BE2C (cell line): ENCODE measurements at regions not wholly inside any gene's neighbourhood (a gene's known extent, or its start where the extent isn't known, plus 50 kb on each side); places are given as distances from the start of the nearest gene placed in this dataset.

Source experiments
- DNase-seq: peaks from one replicate; pipeline ENCODE4 v3.0.0-alpha.2; 2020
- H3K27me3 ChIP-seq: fragments of 250-450 bp; sonication (Bioruptor Pico); 2 replicates; pipeline ENCODE4 v1.5.1; 2020; ENCODE audit warnings: mild to moderate bottlenecking
- H3K36me3 ChIP-seq: fragments of 250-450 bp; sonication (Bioruptor Pico); 2 replicates; pipeline ENCODE4 v1.5.1; 2020; ENCODE audit warnings: mild to moderate bottlenecking
- H3K4me1 ChIP-seq: fragments of 250-450 bp; sonication (Bioruptor Pico); 2 replicates; pipeline ENCODE4 v1.5.1; 2020
- H3K4me3 ChIP-seq: 2 replicates; pipeline ENCODE4 v1.5.1; 2011; ENCODE audit warnings: low read depth, low read length
- H3K9me3 ChIP-seq: fragments of 250-450 bp; sonication (Bioruptor Pico); 2 replicates; pipeline ENCODE4 v1.5.1; 2020
- TF ChIP-seq, protein P1 (sequence below): IDR thresholded peaks from 2 replicates; pipeline ENCODE4 v1.5.1; 2012; ENCODE audit warnings: mild to moderate bottlenecking, low read depth, low read length

DNA sequence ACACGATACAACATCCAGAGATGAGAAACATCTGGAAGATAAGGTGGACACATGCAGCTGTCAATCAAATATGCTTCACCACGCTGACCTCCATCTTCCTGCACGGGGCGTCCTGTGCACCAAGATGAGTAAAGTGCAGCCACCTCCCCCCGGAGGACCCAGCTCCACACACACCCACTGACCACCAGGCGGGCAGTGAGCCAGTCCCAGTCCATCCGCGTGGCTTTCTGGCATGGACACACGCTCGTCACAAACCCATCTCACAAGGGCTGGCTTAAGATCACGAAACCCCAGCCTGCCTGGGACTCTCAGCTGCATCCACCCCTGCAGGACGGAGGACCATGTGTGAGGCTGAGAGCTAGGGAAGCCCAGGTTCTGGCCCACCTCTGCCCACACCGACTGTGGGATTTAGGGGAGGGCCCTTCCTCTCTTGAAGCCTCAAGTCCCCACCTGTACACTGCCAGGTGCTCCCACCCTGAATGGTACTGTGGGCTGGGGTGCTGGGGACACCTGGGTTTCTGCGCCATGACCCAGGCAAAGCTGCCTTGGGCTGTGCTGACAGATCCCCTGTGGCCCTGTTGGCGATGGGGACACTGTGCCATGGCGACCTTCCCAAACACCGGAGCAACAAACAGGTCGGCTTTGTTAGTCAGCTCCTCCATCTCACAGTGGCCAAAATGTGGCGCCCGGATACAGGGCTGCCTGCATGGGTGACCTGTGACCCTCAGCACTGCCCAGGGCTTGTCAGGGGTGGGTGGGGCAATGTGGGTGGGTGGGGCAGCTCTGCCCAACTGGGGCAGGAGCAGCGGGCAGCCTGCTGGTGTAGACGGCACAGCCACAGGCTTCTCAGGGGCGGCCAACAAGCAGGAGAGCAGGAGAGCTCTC, 629.0 kb downstream of the TBC1D22A start:
- TF ChIP-seq, protein P1, sequence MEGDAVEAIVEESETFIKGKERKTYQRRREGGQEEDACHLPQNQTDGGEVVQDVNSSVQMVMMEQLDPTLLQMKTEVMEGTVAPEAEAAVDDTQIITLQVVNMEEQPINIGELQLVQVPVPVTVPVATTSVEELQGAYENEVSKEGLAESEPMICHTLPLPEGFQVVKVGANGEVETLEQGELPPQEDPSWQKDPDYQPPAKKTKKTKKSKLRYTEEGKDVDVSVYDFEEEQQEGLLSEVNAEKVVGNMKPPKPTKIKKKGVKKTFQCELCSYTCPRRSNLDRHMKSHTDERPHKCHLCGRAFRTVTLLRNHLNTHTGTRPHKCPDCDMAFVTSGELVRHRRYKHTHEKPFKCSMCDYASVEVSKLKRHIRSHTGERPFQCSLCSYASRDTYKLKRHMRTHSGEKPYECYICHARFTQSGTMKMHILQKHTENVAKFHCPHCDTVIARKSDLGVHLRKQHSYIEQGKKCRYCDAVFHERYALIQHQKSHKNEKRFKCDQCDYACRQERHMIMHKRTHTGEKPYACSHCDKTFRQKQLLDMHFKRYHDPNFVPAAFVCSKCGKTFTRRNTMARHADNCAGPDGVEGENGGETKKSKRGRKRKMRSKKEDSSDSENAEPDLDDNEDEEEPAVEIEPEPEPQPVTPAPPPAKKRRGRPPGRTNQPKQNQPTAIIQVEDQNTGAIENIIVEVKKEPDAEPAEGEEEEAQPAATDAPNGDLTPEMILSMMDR, result no peak
- Histone ChIP-seq H3K4me1 (no peaks in the 10 kb centered on the region), H3K27me3 (no peaks in the 10 kb centered on the region), H3K36me3 (no peaks in the 10 kb centered on the region), H3K9me3 (no peaks in the 10 kb centered on the region; the same call in 1 of the 2 replicates), H3K4me3 (no peak overlapping the region)
- no peak for DNase-seq

DNA sequence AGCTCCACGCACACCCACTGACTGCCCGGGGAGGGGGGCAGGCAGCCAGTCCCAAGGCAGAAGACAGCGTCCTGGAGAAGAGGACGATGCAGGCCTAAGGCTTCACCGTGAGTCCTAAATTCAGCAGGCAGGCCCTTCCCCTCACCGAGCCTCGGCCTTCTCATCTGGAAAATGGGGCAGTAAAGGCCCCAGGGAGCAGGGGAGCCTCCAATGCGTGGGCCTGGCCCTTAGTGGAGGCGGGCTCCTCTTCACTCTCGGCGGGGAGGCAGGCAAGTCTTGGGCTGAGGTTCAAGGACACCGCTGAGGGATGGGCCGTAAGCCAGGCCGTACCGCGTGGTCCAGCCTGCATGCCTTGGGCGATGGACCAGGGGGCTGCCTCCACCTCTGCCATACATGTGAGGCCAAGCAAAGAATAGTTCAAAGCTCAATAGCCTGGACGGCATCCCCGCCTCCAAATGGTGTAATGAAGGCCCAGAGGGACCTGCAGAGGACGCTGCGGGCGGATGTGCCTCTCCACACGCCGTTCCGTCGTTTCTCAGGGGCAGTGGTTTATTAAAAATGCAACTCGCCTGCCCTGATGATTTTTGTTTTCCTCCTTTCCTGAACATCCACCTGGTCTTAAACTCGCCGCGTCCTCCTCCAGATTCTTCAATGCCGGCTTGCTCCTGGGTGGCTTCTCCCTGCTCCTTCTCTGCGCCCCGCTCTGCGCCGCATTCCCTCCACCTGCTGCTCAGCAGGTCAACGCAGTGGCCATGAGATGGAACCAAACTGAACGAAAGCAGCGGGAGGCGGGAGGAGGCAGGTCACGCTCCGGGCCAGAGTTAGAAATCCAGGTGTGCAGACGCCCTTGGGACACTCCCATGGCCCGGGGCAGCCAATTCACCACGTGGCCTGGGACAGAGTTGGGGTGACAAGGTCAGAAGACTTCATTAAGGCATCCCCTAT, 627.8 kb downstream of the TBC1D22A start:
- TF ChIP-seq, protein P1, result no peak
- no peaks in the 10 kb centered on the region; the same call in 1 of the 2 replicates for H3K9me3 ChIP-seq
- no peaks in the 10 kb centered on the region for H3K27me3 ChIP-seq
- no peaks in the 10 kb centered on the region for H3K4me1 ChIP-seq
- no peak for DNase-seq
- H3K4me3 ChIP-seq, result no peak overlapping the region
- H3K36me3 ChIP-seq, result no peaks in the 10 kb centered on the region

DNA sequence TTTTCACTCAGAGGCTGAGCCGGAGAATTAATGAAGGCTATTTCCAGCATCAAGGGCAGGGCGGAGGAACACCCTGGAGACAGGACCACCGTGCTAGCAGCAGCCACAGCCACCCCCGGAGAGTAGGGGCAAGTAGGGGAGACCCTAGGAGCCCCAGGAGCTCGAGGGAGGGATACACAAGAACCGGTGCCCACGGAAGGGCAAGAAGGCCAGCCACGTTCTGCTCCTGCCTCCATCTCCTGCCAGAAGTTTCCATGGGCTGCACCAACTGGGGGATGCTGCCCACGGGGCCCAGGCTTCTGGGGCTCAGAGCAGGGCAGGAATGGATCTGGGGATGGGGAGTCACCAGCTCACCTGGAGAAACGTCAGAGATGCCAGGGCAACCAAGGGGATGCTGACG, 626.8 kb downstream of the TBC1D22A start:
- no peaks in the 10 kb centered on the region; the same call in 1 of the 2 replicates for H3K9me3 ChIP-seq
- no peaks in the 10 kb centered on the region for H3K4me1 ChIP-seq
- no peak for DNase-seq
- no peaks in the 10 kb centered on the region for H3K36me3 ChIP-seq
- H3K4me3 ChIP-seq, result no peak overlapping the region
- no peaks in the 10 kb centered on the region for H3K27me3 ChIP-seq
- TF ChIP-seq, protein P1, result no peak

DNA sequence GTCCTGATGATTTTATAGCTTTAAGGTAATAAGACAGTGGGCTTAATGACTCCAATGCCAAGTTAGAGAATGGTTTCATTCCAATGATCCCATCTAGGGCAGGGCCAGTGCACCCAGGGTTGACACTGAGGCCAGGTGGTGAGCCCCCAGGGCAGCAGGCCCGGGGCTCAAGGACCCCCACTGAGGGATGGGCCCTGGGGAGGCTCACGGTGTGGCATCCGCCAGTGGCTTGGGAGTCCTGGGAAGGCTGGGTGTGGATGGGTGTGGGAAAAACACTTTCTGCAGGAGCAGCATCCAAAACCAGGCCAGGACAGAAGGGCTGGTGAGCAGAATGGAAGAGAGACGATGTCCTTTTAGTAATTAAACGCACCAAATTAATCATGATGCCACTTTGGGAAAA, 626.3 kb downstream of the TBC1D22A start:
- no peaks in the 10 kb centered on the region; the same call in 1 of the 2 replicates for H3K9me3 ChIP-seq
- no peaks in the 10 kb centered on the region for H3K27me3 ChIP-seq
- H3K36me3 ChIP-seq, result no peaks in the 10 kb centered on the region
- TF ChIP-seq, protein P1, result no peak
- H3K4me3 ChIP-seq, result no peak overlapping the region
- H3K4me1 ChIP-seq, result no peaks in the 10 kb centered on the region
- DNase-seq, result no peak

DNA sequence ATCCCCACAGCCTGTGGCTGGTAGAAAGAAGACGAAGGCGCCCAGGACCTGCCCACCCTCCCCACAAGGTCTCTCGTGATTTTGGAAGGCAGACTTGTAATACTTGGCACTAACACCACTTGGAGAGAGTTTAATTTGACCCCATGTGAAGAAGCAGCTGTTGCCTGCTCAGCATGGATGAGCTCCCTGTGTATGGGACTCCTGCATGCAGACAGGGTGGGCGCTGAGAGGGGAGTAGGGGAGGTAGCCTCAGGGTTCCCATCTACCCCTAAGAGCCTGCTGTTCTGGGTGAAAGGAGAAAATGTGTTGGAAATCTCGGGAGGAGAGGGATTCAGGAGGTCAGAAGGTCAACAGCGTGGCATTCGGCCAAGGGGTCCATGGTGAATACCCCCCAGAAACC, 625.9 kb downstream of the TBC1D22A start:
- no peak overlapping the region for H3K4me3 ChIP-seq
- no peaks in the 10 kb centered on the region for H3K4me1 ChIP-seq
- TF ChIP-seq, protein P1, result no peak
- DNase-seq, result no peak
- H3K27me3 ChIP-seq, result no peaks in the 10 kb centered on the region
- H3K36me3 ChIP-seq, result no peaks in the 10 kb centered on the region
- H3K9me3 ChIP-seq, result no peaks in the 10 kb centered on the region; the same call in 1 of the 2 replicates
